Adrenal gland (tissue), 9 donors: ENCODE measurements at regions not wholly inside any gene's neighbourhood (a gene's known extent, or its start where the extent isn't known, plus 50 kb on each side); places are given as distances from the start of the nearest gene placed in this dataset.

Source experiments
- DNase-seq, 7 donors: peaks; one replicate each; pipeline ENCODE4 v3.0.0-alpha.2; 2019 to 2020
- H3K27ac ChIP-seq, 5 donors: fragments of 200-600 bp; sonication (generic) in 4 of 5; 1 replicate in 3 of 5; 2 replicates in 2 of 5; pipeline versions ENCODE4 v1.5.1 to v1.8.0; 2016 to 2020; ENCODE audit warnings: mild to moderate bottlenecking in 1 of 5
- H3K27me3 ChIP-seq: fragments of 200-600 bp; 2 replicates; pipeline ENCODE4 v1.8.0; 2021
- H3K36me3 ChIP-seq, 2 donors: fragments of 200-600 bp; replicated peaks in 1 of 2; 1 replicate in 1 of 2; 2 replicates in 1 of 2; pipeline versions ENCODE4 v1.5.1 to v1.8.0; 2018 to 2022
- H3K4me1 ChIP-seq, 2 donors: fragments of 200-600 bp; replicated peaks in 1 of 2; 1 replicate in 1 of 2; 2 replicates in 1 of 2; pipeline versions ENCODE4 v1.5.1 to v1.8.0; 2018 to 2021
- H3K4me3 ChIP-seq, 4 donors: fragments of 200-600 bp; sonication (generic) in 3 of 4; one replicate each; pipeline ENCODE4 v1.5.1; 2016 to 2018
- H3K9me3 ChIP-seq, 3 donors: fragments of 200-600 bp; sonication (generic) in 1 of 3; replicated peaks in 1 of 3; 1 replicate in 2 of 3; 2 replicates in 1 of 3; pipeline versions ENCODE4 v1.5.1 to v1.8.0; 2016 to 2021
- CTCF ChIP-seq, 6 experiments: fragments of 450-650 bp in 4 of 6; fragments of 200-600 bp in 2 of 6; sonication (generic) in 1 of 6; IDR thresholded peaks; 1 replicate in 5 of 6; 2 replicates in 1 of 6; pipeline versions ENCODE4 v1.5.1 to v1.8.0; 2016 to 2021; ENCODE audit warnings: antibody characterized with exemption in 6 of 6, mild to moderate bottlenecking in 2 of 6, moderate library complexity in 1 of 6
- POLR2A ChIP-seq, 2 donors: fragments of 450-650 bp; IDR thresholded peaks; one replicate each; pipeline ENCODE4 v1.6.1; 2017; ENCODE audit warnings: antibody characterized with exemption in 2 of 2, mild to moderate bottlenecking in 2 of 2, moderate library complexity in 1 of 2
- WGBS, 4 donors: extraction: QIAGEN DNeasy Blood & Tissue Kit in 2 of 4; methylation state at CpG; one replicate each; pipeline versions ENCODE4 v1.1.5 to v1.1.7; 2013 to 2017; 5-methylcytosine and 5-hydroxymethylcytosine counted together
- intact Hi-C, 2 donors: fragments of 100-400 bp; cut with DNase I; formaldehyde crosslinking; loops; one replicate each; pipeline versions ENCODE4 v1.14.1 to v1.15.0; 2022 to 2023
- donor health status: healthy with polysubstance abuse.
- donor health status: Bipolar disorder and iron deficiency.
- donor health status: DM: yes; HTN: yes; CAD: no.
- donor health status: DM: no; HTN: no; CAD: no.
- donor health status: DM: no; HTN: no; CAD: no.

GRCh38 chr18:60534538-60534937, 162.0 kb upstream of the MC4R start:
- 72 to 89% (median 79%) methylated on average over 1 of the region's 1 CpG for WGBS, 4 donors
- no peak overlapping the region for H3K4me3 ChIP-seq
- no peak overlapping the region for H3K27ac ChIP-seq
- H3K27me3 ChIP-seq, result peaks cover 8% of the 10 kb centered on the region
- H3K9me3 ChIP-seq, result no peaks in the 10 kb centered on the region
- no peaks in the 10 kb centered on the region for H3K36me3 ChIP-seq
- intact Hi-C loops, result no loop called here
- TF ChIP-seq POLR2A (IDR thresholded peaks at IDR 0.05) (no peak), CTCF (IDR thresholded peaks at IDR 0.05) (no peak)
- H3K4me1 ChIP-seq, result no peaks in the 10 kb centered on the region
- no peak for DNase-seq

- H3K4me3 ChIP-seq, result no peak overlapping the region
- no peak overlapping the region for H3K27ac ChIP-seq
- H3K36me3 ChIP-seq, result no peaks in the 10 kb centered on the region
- peaks cover 8% of the 10 kb centered on the region for H3K27me3 ChIP-seq
- intact Hi-C loops, result no loop called here
- no peaks in the 10 kb centered on the region for H3K4me1 ChIP-seq
- 18 to 23% (median 20%) methylated on average over 1 of the region's 1 CpG for WGBS, 4 donors
- H3K9me3 ChIP-seq, result no peaks in the 10 kb centered on the region
- no peak for TF ChIP-seq POLR2A (IDR thresholded peaks at IDR 0.05)
- TF ChIP-seq CTCF (IDR thresholded peaks at IDR 0.05), result no peak
- no peak for DNase-seq
These were observed 164.5 kb upstream of the MC4R start for GRCh38 chr18:60537074-60537473.

- peaks cover 8% of the 10 kb centered on the region for H3K27me3 ChIP-seq
- DNase-seq, result no peak
- no peak for TF ChIP-seq CTCF (IDR thresholded peaks at IDR 0.05)
- TF ChIP-seq POLR2A (IDR thresholded peaks at IDR 0.05), result no peak
- H3K36me3 ChIP-seq, result no peaks in the 10 kb centered on the region
- no peaks in the 10 kb centered on the region for H3K9me3 ChIP-seq
- H3K27ac ChIP-seq, result no peak overlapping the region
- intact Hi-C loops, result no loop called here
- WGBS, 4 donors, result 78 to 88% (median 81%) methylated on average over 2 of the region's 2 CpGs
- no peak overlapping the region for H3K4me3 ChIP-seq
- H3K4me1 ChIP-seq, result no peaks in the 10 kb centered on the region
These were observed 166.3 kb upstream of the MC4R start for GRCh38 chr18:60538891-60539290.

- intact Hi-C loops, result no loop called here
- H3K27me3 ChIP-seq, result peaks cover 4% of the 10 kb centered on the region
- no peak overlapping the region for H3K4me3 ChIP-seq
- H3K36me3 ChIP-seq, result no peaks in the 10 kb centered on the region
- TF ChIP-seq CTCF (IDR thresholded peaks at IDR 0.05) (no peak), POLR2A (IDR thresholded peaks at IDR 0.05) (no peak)
- no peaks in the 10 kb centered on the region for H3K9me3 ChIP-seq
- H3K27ac ChIP-seq, result no peak overlapping the region
- DNase-seq, result no peak
- no peaks in the 10 kb centered on the region for H3K4me1 ChIP-seq
These were observed 169.1 kb upstream of the MC4R start for GRCh38 chr18:60541661-60542060.
